K562 (cell line): ENCODE measurements at regions not wholly inside any gene's neighbourhood (a gene's known extent, or its start where the extent isn't known, plus 50 kb on each side); places are given as distances from the start of the nearest gene placed in this dataset.

Experiments used
- ATAC-seq: fragments of 200-7000 bp; cut with Tn5 transposase; 3 replicates; pipeline ENCODE4 v1.9.1; 2020; ENCODE audit warnings: moderate library complexity
- BruUV-seq: library from RNA; stranded (reverse); fragments of 400-500 nt; replicated peaks from 2 replicates; lab custom pipeline; 2021; lab: Mats Ljungman, UMichigan
- CTCF ChIA-PET: fragments of 300-600 bp; formaldehyde crosslinking; extraction: SDS; loops from one replicate; lab custom pipeline; 2021; ENCODE audit warnings: low intra/inter-chr PET ratio; lab: Yijun Ruan, JAX
- POLR2A ChIA-PET: fragments of 300-600, 350-650 bp; sonication (Branson Sonifier 250); formaldehyde crosslinking; extraction: SDS; loops from one replicate; lab custom pipeline; 2021; ENCODE audit warnings: antibody characterized with exemption, inconsistent platforms; lab: Yijun Ruan, JAX
- DNase-seq, 4 experiments: peaks; one replicate each; pipeline versions ENCODE4 v3.0.0 to v3.0.0-alpha.2; 2011 to 2018; ENCODE audit warnings: low spot score in 3 of 4, mixed read lengths in 3 of 4; ENCODE audit errors: extremely low read depth in 1 of 4
- FAIRE-seq: peaks from 2 replicates; lab custom pipeline; 2011; peaks lifted over from hg19 to GRCh38; lab: Jason Lieb, UNC
- H2AFZ ChIP-seq: 2 replicates; pipeline ENCODE4 v1.6.0; 2011; ENCODE audit warnings: low read depth, low read length, control low read depth, inconsistent platforms
- H3K27ac ChIP-seq: fragments of 200-600 bp; 3 replicates; pipeline ENCODE4 v1.8.0; 2011; ENCODE audit warnings: low read depth, mild to moderate bottlenecking, control low read depth, inconsistent platforms, low read length, moderate library complexity, mixed read lengths; ENCODE audit errors: extremely low read depth
- H3K27me3 ChIP-seq, 2 experiments: fragments of 300-600 bp in 1 of 2; 2 replicates in 1 of 2; 3 replicates in 1 of 2; pipeline versions ENCODE4 v1.6.0 to v1.8.0; 2011; ENCODE audit warnings: inconsistent platforms in 2 of 2, low read length in 2 of 2, mild to moderate bottlenecking in 1 of 2, mixed read lengths in 1 of 2, moderate library complexity in 1 of 2; ENCODE audit not compliant: control insufficient read depth in 2 of 2, insufficient read depth in 2 of 2
- H3K36me3 ChIP-seq: fragments of 300-600 bp; 3 replicates; pipeline ENCODE4 v1.8.0; 2011; ENCODE audit warnings: mild to moderate bottlenecking, low read length, inconsistent platforms; ENCODE audit not compliant: control insufficient read depth, insufficient read depth
- H3K4me1 ChIP-seq, 2 experiments: fragments of 200-600 bp in 1 of 2; replicated peaks in 1 of 2; 2 replicates in 1 of 2; 3 replicates in 1 of 2; pipeline versions ENCODE4 v1.5.1 to v1.8.0; 2011; ENCODE audit warnings: inconsistent platforms in 2 of 2, low read length in 2 of 2, mild to moderate bottlenecking in 1 of 2, mixed read lengths in 1 of 2, moderate library complexity in 1 of 2; ENCODE audit not compliant: control insufficient read depth in 2 of 2, insufficient read depth in 2 of 2
- H3K4me2 ChIP-seq: 2 replicates; pipeline ENCODE4 v1.6.1; 2011; ENCODE audit warnings: low read length, control low read depth, inconsistent platforms, mixed read lengths; ENCODE audit not compliant: insufficient read depth
- H3K4me3 ChIP-seq: fragments of 200-600 bp; sonication (generic), shearing (Covaris generic); 2 replicates; pipeline ENCODE4 v1.5.1; 2016; ENCODE audit warnings: control low read depth, inconsistent platforms
- H3K79me2 ChIP-seq: fragments of 200-600 bp; 3 replicates; pipeline ENCODE4 v1.8.0; 2011; ENCODE audit warnings: low read length, inconsistent platforms; ENCODE audit not compliant: control insufficient read depth, insufficient read depth
- H3K9ac ChIP-seq, 2 experiments: 2 replicates each; pipeline versions ENCODE4 v1.6.0 to v1.6.1; 2011; ENCODE audit warnings: low read depth in 2 of 2, low read length in 2 of 2, control low read depth in 1 of 2, inconsistent platforms in 1 of 2, mild to moderate bottlenecking in 1 of 2, mixed read lengths in 1 of 2; ENCODE audit not compliant: insufficient read depth in 1 of 2
- H3K9me1 ChIP-seq: one replicate; pipeline ENCODE4 v1.6.0; 2011; ENCODE audit warnings: inconsistent platforms, mild to moderate bottlenecking, low read length, moderate library complexity; ENCODE audit not compliant: control insufficient read depth, insufficient read depth
- H3K9me3 ChIP-seq: replicated peaks from 2 replicates; pipeline ENCODE4 v1.5.1; 2011; ENCODE audit warnings: low read depth, low read length, inconsistent platforms; ENCODE audit not compliant: control insufficient read depth, insufficient read depth
- H4K20me1 ChIP-seq: replicated peaks from 2 replicates; pipeline ENCODE4 v1.6.1; 2011; ENCODE audit warnings: low read length, inconsistent platforms, mixed read lengths; ENCODE audit not compliant: control insufficient read depth, insufficient read depth
- CEBPZ ChIP-seq: fragments of 150-350 bp; IDR thresholded peaks from 2 replicates; pipeline ENCODE4 v1.6.1; 2014; ENCODE audit warnings: low read depth, mild to moderate bottlenecking, low read length, borderline replicate concordance
- CHD7 ChIP-seq: fragments of 200-600 bp; sonication (generic); IDR thresholded peaks from one replicate; pipeline ENCODE4 v1.6.1; 2012; ENCODE audit warnings: mild to moderate bottlenecking, low read depth, low read length, inconsistent platforms
- FOXA3 ChIP-seq, 2 experiments: fragments of 450-650 bp in 1 of 2; sonication (generic) in 1 of 2; formaldehyde crosslinking; IDR thresholded peaks in 1 of 2; conservative IDR thresholded peaks in 1 of 2; 2 replicates each; pipeline versions ENCODE4 v1.4.0 to v1.8.0; 2020 to 2022; ENCODE audit warnings: mild to moderate bottlenecking in 2 of 2, missing genetic modification reagents in 1 of 2
- FOXM1 ChIP-seq, 2 experiments: fragments of 450-650 bp in 1 of 2; sonication (generic) in 1 of 2; formaldehyde crosslinking in 1 of 2; IDR thresholded peaks; 2 replicates each; pipeline versions ENCODE4 v1.6.1 to v1.9.0; 2017 to 2022; ENCODE audit warnings: low read depth in 2 of 2, mild to moderate bottlenecking in 2 of 2, missing genetic modification reagents in 1 of 2, moderate library complexity in 1 of 2
- PTRF ChIP-seq: fragments of 450-650 bp; IDR thresholded peaks from 2 replicates; pipeline ENCODE4 v1.6.1; 2016; ENCODE audit warnings: mild to moderate bottlenecking, missing genetic modification characterization, missing compliant biosample characterization
- RHOXF2B ChIP-seq: fragments of 250-450 bp; sonication (Bioruptor Pico); conservative IDR thresholded peaks from 2 replicates; pipeline ENCODE4 v1.5.1; 2021
- ZNF224 ChIP-seq: sonication (generic); formaldehyde crosslinking; IDR thresholded peaks from 2 replicates; pipeline ENCODE4 v1.8.0; 2022; ENCODE audit warnings: mild to moderate bottlenecking, missing genetic modification reagents
- ZNF444 ChIP-seq: fragments of 250-450 bp; sonication (Bioruptor Pico); IDR thresholded peaks from 2 replicates; pipeline ENCODE4 v1.4.0; 2020; ENCODE audit warnings: mild to moderate bottlenecking, moderate library complexity
- in situ Hi-C: fragments of 300-500 bp; cut with MboI; formaldehyde crosslinking; loops from 4 replicates; pipeline ENCODE4 v1.15.0; 2018; ENCODE audit warnings: inconsistent platforms, mixed read lengths
- intact Hi-C: fragments of 100-400 bp; cut with micrococcal nuclease; formaldehyde crosslinking; loops from 2 replicates; pipeline ENCODE4 v1.14.2; 2022

- H3K4me2 ChIP-seq, result no peak overlapping the region
- H3K27me3 ChIP-seq, result no peaks in the 10 kb centered on the region
- ChIA-PET CTCF (no interaction called here), POLR2A (no interaction called here)
- in situ Hi-C loops, result no loop called here
- no peaks in the 10 kb centered on the region; the same call in 1 of the 2 replicates for H3K9me3 ChIP-seq
- intact Hi-C loops, result no loop called here
- no peak overlapping the region for H3K9ac ChIP-seq
- no peak overlapping the region for H2AFZ ChIP-seq
- no peak overlapping the region for H3K27ac ChIP-seq
- H3K4me3 ChIP-seq, result no peak overlapping the region
- H4K20me1 ChIP-seq, result no peaks in the 10 kb centered on the region
- H3K4me1 ChIP-seq, result no peaks in the 10 kb centered on the region
- no peaks in the 10 kb centered on the region for H3K36me3 ChIP-seq
- DNase-seq (no peak), FAIRE-seq (no peak), ATAC-seq (no peak)
- no peaks in the 10 kb centered on the region for H3K79me2 ChIP-seq
- BruUV-seq, result no TSS peak
- H3K9me1 ChIP-seq, result no peaks in the 10 kb centered on the region
- TF ChIP-seq FOXA3 (CRISPR knock-in tag; conservative IDR thresholded peaks at IDR 0.05 in 1 of 2, IDR thresholded peaks at IDR 0.05 in 1 of 2), result no peak
- TF ChIP-seq RHOXF2B (CRISPR knock-in tag), result no peak
- TF ChIP-seq PTRF (tag), result no peak
- no peak for TF ChIP-seq ZNF224 (CRISPR knock-in tag)
- TF ChIP-seq CHD7, result no peak
- no peak for TF ChIP-seq CEBPZ
- no peak for TF ChIP-seq ZNF444 (CRISPR knock-in tag)
- TF ChIP-seq FOXM1 (IDR thresholded peaks at IDR 0.05; ENCODE audit: low read depth), result no peak
- no peak for TF ChIP-seq FOXM1 (CRISPR knock-in tag; IDR thresholded peaks at IDR 0.05; ENCODE audit: low read depth)
These were observed 903.0 kb upstream of the SLIT2 start for GRCh38 chr4:19348746-19349145.
